H1 (cell line): ENCODE measurements at regions not wholly inside any gene's neighbourhood (a gene's known extent, or its start where the extent isn't known, plus 50 kb on each side); places are given as distances from the start of the nearest gene placed in this dataset.

Source experiments
- CTCF ChIA-PET: fragments of 300-600 bp; sonication (Branson Sonifier 250); formaldehyde crosslinking; loops from one replicate; lab custom pipeline; 2021; ENCODE audit not compliant: partially characterized antibody; lab: Charles Lee
- POLR2A ChIA-PET: fragments of 300-600 bp; sonication (Branson Sonifier 250); formaldehyde crosslinking; loops from one replicate; lab custom pipeline; 2021; ENCODE audit warnings: inconsistent platforms; ENCODE audit not compliant: partially characterized antibody; lab: Charles Lee
- DNase-seq, 2 experiments: peaks; one replicate each; pipeline versions ENCODE4 v3.0.0 to v3.0.0-alpha.2; 2010 to 2022; ENCODE audit warnings: low spot score in 2 of 2, low read depth in 1 of 2, mixed read lengths in 1 of 2
- FAIRE-seq: peaks from 2 replicates; lab custom pipeline; 2011; peaks lifted over from hg19 to GRCh38; lab: Jason Lieb, UNC
- H2AFZ ChIP-seq: 2 replicates; pipeline ENCODE4 v1.8.1; 2012; ENCODE audit warnings: low read length, inconsistent platforms
- H2AK5ac ChIP-seq: 2 replicates; pipeline ENCODE4 v1.6.1; 2013; ENCODE audit warnings: low read depth, low read length
- H2BK120ac ChIP-seq: replicated peaks from 2 replicates; pipeline ENCODE3; 2013; ENCODE audit warnings: low read depth, low read length, inconsistent platforms
- H2BK12ac ChIP-seq: 2 replicates; pipeline ENCODE4 v1.6.1; 2013; ENCODE audit warnings: low read depth, low read length
- H2BK15ac ChIP-seq: 2 replicates; pipeline ENCODE4 v1.6.1; 2013; ENCODE audit warnings: low read length
- H2BK20ac ChIP-seq: 2 replicates; pipeline ENCODE4 v1.6.1; 2013; ENCODE audit warnings: low read length
- H2BK5ac ChIP-seq: 2 replicates; pipeline ENCODE4 v1.6.1; 2013; ENCODE audit warnings: low read depth, low read length
- H3K14ac ChIP-seq: 2 replicates; pipeline ENCODE4 v1.6.1; 2013; ENCODE audit warnings: inconsistent platforms; ENCODE audit not compliant: insufficient read length
- H3K18ac ChIP-seq: 2 replicates; pipeline ENCODE4 v1.6.1; 2013; ENCODE audit warnings: low read length; ENCODE audit errors: extremely low read depth
- H3K23ac ChIP-seq: 2 replicates; pipeline ENCODE4 v1.6.1; 2013; ENCODE audit warnings: inconsistent platforms; ENCODE audit not compliant: insufficient read length
- H3K23me2 ChIP-seq: 2 replicates; pipeline ENCODE4 v1.6.1; 2013; ENCODE audit warnings: low read depth, low read length
- H3K27ac ChIP-seq: 2 replicates; pipeline ENCODE4 v1.6.1; 2011; ENCODE audit warnings: low read depth, low read length, inconsistent platforms
- H3K27me3 ChIP-seq, 4 experiments: replicated peaks in 1 of 4; 1 replicate in 1 of 4; 2 replicates in 3 of 4; pipeline versions ENCODE4 v1.6.1 to v1.8.1; 2011 to 2013; ENCODE audit warnings: low read length in 3 of 4, mild to moderate bottlenecking in 3 of 4, inconsistent platforms in 2 of 4, mixed read lengths in 2 of 4, moderate library complexity in 1 of 4; ENCODE audit not compliant: control insufficient read depth in 3 of 4, insufficient read depth in 3 of 4; ENCODE audit errors: extremely low read depth in 1 of 4
- H3K36me3 ChIP-seq, 4 experiments: 2 replicates each; pipeline versions ENCODE4 v1.6.1 to v1.8.1; 2011 to 2013; ENCODE audit warnings: mild to moderate bottlenecking in 4 of 4, low read length in 3 of 4, moderate library complexity in 2 of 4, control low read depth in 1 of 4, inconsistent platforms in 1 of 4; ENCODE audit not compliant: insufficient read depth in 4 of 4, control insufficient read depth in 2 of 4
- H3K4ac ChIP-seq: replicated peaks from 2 replicates; pipeline ENCODE3; 2013; ENCODE audit warnings: low read length, low read depth, mixed read lengths, inconsistent platforms; ENCODE audit not compliant: insufficient read length
- H3K4me1 ChIP-seq, 4 experiments: replicated peaks in 1 of 4; 1 replicate in 1 of 4; 2 replicates in 3 of 4; pipeline versions ENCODE4 v1.6.1 to v1.8.1; 2011 to 2013; ENCODE audit warnings: low read length in 3 of 4, inconsistent platforms in 2 of 4, mixed read lengths in 1 of 4; ENCODE audit not compliant: insufficient read depth in 4 of 4, control insufficient read depth in 3 of 4
- H3K4me2 ChIP-seq, 2 experiments: 2 replicates each; pipeline versions ENCODE4 v1.6.1 to v1.8.1; 2011 to 2013; ENCODE audit warnings: low read depth in 2 of 2, low read length in 2 of 2, control low read depth in 1 of 2, inconsistent platforms in 1 of 2, mild to moderate bottlenecking in 1 of 2; ENCODE audit not compliant: insufficient read depth in 1 of 2
- H3K4me3 ChIP-seq, 4 experiments: fragments of 200-600, 300-600 bp in 1 of 4; sonication (generic), shearing (Covaris generic), sonication (Bioruptor Twin) in 1 of 4; 2 replicates each; pipeline versions ENCODE4 v1.5.1 to v1.8.1; 2011 to 2016; ENCODE audit warnings: low read length in 4 of 4, low read depth in 3 of 4, control low read depth in 2 of 4, inconsistent platforms in 2 of 4, mild to moderate bottlenecking in 2 of 4, mixed read lengths in 1 of 4, moderate library complexity in 1 of 4; ENCODE audit not compliant: insufficient read depth in 2 of 4; ENCODE audit errors: extremely low read depth in 1 of 4
- H3K56ac ChIP-seq: replicated peaks from 2 replicates; pipeline ENCODE3; 2013; ENCODE audit warnings: low read depth, mild to moderate bottlenecking, mixed read lengths, low read length, inconsistent platforms; ENCODE audit not compliant: insufficient read length
- H3K79me1 ChIP-seq: 2 replicates; pipeline ENCODE4 v1.6.1; 2013; ENCODE audit warnings: low read depth, low read length, control low read depth
- H3K79me2 ChIP-seq, 2 experiments: 2 replicates each; pipeline versions ENCODE4 v1.6.1 to v1.8.1; 2012 to 2013; ENCODE audit warnings: low read length in 2 of 2, mild to moderate bottlenecking in 2 of 2, inconsistent platforms in 1 of 2; ENCODE audit not compliant: insufficient read depth in 2 of 2, control insufficient read depth in 1 of 2
- H3K9ac ChIP-seq, 4 experiments: replicated peaks in 1 of 4; 1 replicate in 1 of 4; 2 replicates in 3 of 4; pipeline versions ENCODE4 v1.6.1 to v1.8.1; 2011 to 2013; ENCODE audit warnings: low read depth in 3 of 4, low read length in 3 of 4, control low read depth in 2 of 4, mild to moderate bottlenecking in 2 of 4, moderate library complexity in 2 of 4, inconsistent platforms in 1 of 4; ENCODE audit errors: extremely low read depth in 1 of 4
- H3K9me3 ChIP-seq, 2 experiments: 2 replicates each; pipeline versions ENCODE4 v1.6.1 to v1.8.1; 2012 to 2013; ENCODE audit warnings: mild to moderate bottlenecking in 2 of 2, moderate library complexity in 2 of 2, control low read depth in 1 of 2, inconsistent platforms in 1 of 2, low read depth in 1 of 2, low read length in 1 of 2, mixed read lengths in 1 of 2; ENCODE audit not compliant: insufficient read depth in 2 of 2
- H4K20me1 ChIP-seq, 2 experiments: replicated peaks in 1 of 2; 2 replicates each; pipeline versions ENCODE3 to v1.8.1; 2011 to 2013; ENCODE audit warnings: inconsistent platforms in 2 of 2, low read length in 2 of 2, mild to moderate bottlenecking in 1 of 2; ENCODE audit not compliant: insufficient read depth in 2 of 2, control insufficient read depth in 1 of 2
- H4K5ac ChIP-seq: 2 replicates; pipeline ENCODE4 v1.6.1; 2013; ENCODE audit warnings: low read length, low read depth, mixed read lengths, inconsistent platforms; ENCODE audit not compliant: insufficient read length
- H4K8ac ChIP-seq: 2 replicates; pipeline ENCODE4 v1.8.0; 2013; ENCODE audit warnings: mild to moderate bottlenecking, moderate library complexity, low read length, inconsistent platforms; ENCODE audit not compliant: insufficient read depth; ENCODE audit errors: extremely low read depth
- H4K91ac ChIP-seq: replicated peaks from 2 replicates; pipeline ENCODE3; 2013; ENCODE audit warnings: low read length, mixed read lengths, inconsistent platforms; ENCODE audit not compliant: insufficient read length
- CBX8 ChIP-seq: fragments of 300-800, 300-1000 bp; sonication (generic); IDR thresholded peaks from 2 replicates; pipeline ENCODE4 v1.7.1; 2016; ENCODE audit warnings: low read depth, low read length, borderline replicate concordance
- CEBPB ChIP-seq: IDR thresholded peaks from 2 replicates; pipeline ENCODE4 v1.6.1; 2012; ENCODE audit warnings: low read depth, low read length
- EZH2 ChIP-seq: fragments of 200-600 bp; sonication (generic); IDR thresholded peaks from 2 replicates; pipeline ENCODE4 v1.7.1; 2012; ENCODE audit warnings: low read depth, mild to moderate bottlenecking, moderate library complexity, low read length, inconsistent platforms; ENCODE audit not compliant: severe bottlenecking
- JUN ChIP-seq: IDR thresholded peaks from 2 replicates; pipeline ENCODE4 v1.6.1; 2011; ENCODE audit warnings: low read depth, mild to moderate bottlenecking, improper control_type of control experiment, low read length
- KDM5A ChIP-seq: fragments of 200-600 bp; IDR thresholded peaks from 2 replicates; pipeline ENCODE4 v1.7.1; 2012; ENCODE audit warnings: mild to moderate bottlenecking, low read length, inconsistent platforms, mixed read lengths
- MAFK ChIP-seq: IDR thresholded peaks from 2 replicates; pipeline ENCODE4 v1.6.1; 2012; ENCODE audit warnings: low read depth, mild to moderate bottlenecking, improper control_type of control experiment, low read length
- NANOG ChIP-seq: IDR thresholded peaks from 2 replicates; pipeline ENCODE4 v1.6.1; 2011; ENCODE audit warnings: low read length, low read depth, mild to moderate bottlenecking, inconsistent platforms; ENCODE audit not compliant: insufficient read depth, poor library complexity, severe bottlenecking
- POU5F1 ChIP-seq: IDR thresholded peaks from 2 replicates; pipeline ENCODE4 v1.6.1; 2011; ENCODE audit warnings: low read depth, mild to moderate bottlenecking, low read length, moderate library complexity
- SAP30 ChIP-seq: fragments of 300-600 bp; sonication (generic); IDR thresholded peaks from 2 replicates; pipeline ENCODE4 v1.7.1; 2012; ENCODE audit warnings: low read length, moderate library complexity, mild to moderate bottlenecking, inconsistent platforms; ENCODE audit not compliant: insufficient read depth, insufficient replicate concordance
- SUZ12 ChIP-seq: fragments of 200-600 bp; sonication (generic); IDR thresholded peaks from 2 replicates; pipeline ENCODE4 v1.6.1; 2012; ENCODE audit warnings: mild to moderate bottlenecking, inconsistent platforms, low read length, moderate library complexity, mixed read lengths
- TAF7 ChIP-seq: optimal IDR thresholded peaks from 2 replicates; pipeline ENCODE3; 2011; ENCODE audit warnings: low read depth, mild to moderate bottlenecking, inconsistent platforms, low read length, moderate library complexity, borderline replicate concordance
- TCF12 ChIP-seq: IDR thresholded peaks from 2 replicates; pipeline ENCODE4 v1.6.1; 2011; ENCODE audit warnings: low read depth, mild to moderate bottlenecking, low read length
- USF2 ChIP-seq: IDR thresholded peaks from 2 replicates; pipeline ENCODE4 v1.6.1; 2011; ENCODE audit warnings: low read length, improper control_type of control experiment
- whole genome bisulfite sequencing, 2 experiments: shearing (Covaris generic) in 1 of 2; methylation state at CpG; one replicate each; pipeline versions ENCODE4 v1.1.6 to v1.1.7; 2013 to 2015; ENCODE audit warnings: low lambda C conversion rate in 2 of 2, mixed read lengths in 2 of 2, inconsistent platforms in 1 of 2, low coverage in 1 of 2, missing lambda C conversion rate in 1 of 2; ENCODE audit not compliant: insufficient replicate concordance in 2 of 2, insufficient coverage in 1 of 2, insufficient read length in 1 of 2; ENCODE audit errors: extremely low coverage in 1 of 2, missing lambda C conversion rate in 1 of 2; 5-methylcytosine and 5-hydroxymethylcytosine counted together

- Histone ChIP-seq H2BK20ac (no peak overlapping the region), H3K56ac (no peak overlapping the region), H3K27me3 (no peaks in the 10 kb centered on the region), H2BK120ac (no peak overlapping the region), H4K5ac (no peak overlapping the region), H3K23me2 (no peaks in the 10 kb centered on the region), H2AFZ (no peak overlapping the region), H2AK5ac (no peak overlapping the region), H3K4me1 (no peaks in the 10 kb centered on the region), H3K4me2 (no peak overlapping the region), H3K23ac (no peak overlapping the region), H3K36me3 (no peaks in the 10 kb centered on the region), H3K14ac (no peak overlapping the region), H2BK5ac (no peak overlapping the region), H4K20me1 (no peaks in the 10 kb centered on the region), H3K4ac (no peak overlapping the region), H4K8ac (no peak overlapping the region), H3K27ac (no peak overlapping the region), H4K91ac (no peak overlapping the region), H3K18ac (no peak overlapping the region), H2BK15ac (no peak overlapping the region), H3K79me1 (no peaks in the 10 kb centered on the region), H3K79me2 (no peaks in the 10 kb centered on the region), H3K9me3 (no peaks in the 10 kb centered on the region), H3K9ac (no peak overlapping the region), H2BK12ac (no peak overlapping the region), H3K4me3 (no peak overlapping the region)
- CTCF ChIA-PET: no interaction called here
- POLR2A ChIA-PET: no interaction called here
- no peak for FAIRE-seq
- WGBS, 2 experiments: 91% methylated on average over 1 of the region's 1 CpG; no CpG with 5 or more reads in 1 of the 2 experiments
- no peak for DNase-seq
- no peak for TF ChIP-seq POU5F1
- no peak for TF ChIP-seq CEBPB
- TF ChIP-seq SUZ12: no peak
- no peak for TF ChIP-seq USF2
- TF ChIP-seq MAFK: no peak
- TF ChIP-seq CBX8: no peak
- no peak for TF ChIP-seq TAF7
- no peak for TF ChIP-seq KDM5A
- TF ChIP-seq SAP30: no peak
- no peak for TF ChIP-seq TCF12
- TF ChIP-seq JUN: no peak
- no peak for TF ChIP-seq EZH2
- no peak for TF ChIP-seq NANOG
These were observed 184.0 kb upstream of the AFF2 start for GRCh38 chrX:148316446-148316845.
